H9 (cell line): ENCODE measurements at regions not wholly inside any gene's neighbourhood (a gene's known extent, or its start where the extent isn't known, plus 50 kb on each side); places are given as distances from the start of the nearest gene placed in this dataset.

Source experiments
- DNase-seq: peaks from one replicate; pipeline ENCODE4 v3.0.0-alpha.2; 2017
- H2AFZ ChIP-seq: one replicate; pipeline ENCODE4 v1.6.1; 2013; ENCODE audit warnings: mild to moderate bottlenecking, low read length, control low read depth, moderate library complexity
- H2AK5ac ChIP-seq: 2 replicates; pipeline ENCODE4 v1.6.1; 2013; ENCODE audit warnings: low read length, control low read depth, mixed read lengths; ENCODE audit not compliant: insufficient read length
- H2BK120ac ChIP-seq: one replicate; pipeline ENCODE4 v1.6.1; 2013; ENCODE audit warnings: low read depth, mild to moderate bottlenecking, low read length, control low read depth, inconsistent platforms; ENCODE audit not compliant: poor library complexity, severe bottlenecking
- H2BK12ac ChIP-seq: 2 replicates; pipeline ENCODE4 v1.6.1; 2013; ENCODE audit warnings: low read length, control low read depth, mixed read lengths, low read depth; ENCODE audit not compliant: insufficient read length
- H2BK15ac ChIP-seq: 2 replicates; pipeline ENCODE4 v1.6.1; 2013; ENCODE audit warnings: low read depth, low read length, control low read depth
- H2BK20ac ChIP-seq: one replicate; pipeline ENCODE4 v1.6.1; 2013; ENCODE audit warnings: low read depth, mild to moderate bottlenecking, low read length, control low read depth, inconsistent platforms; ENCODE audit not compliant: poor library complexity, severe bottlenecking
- H2BK5ac ChIP-seq: 2 replicates; pipeline ENCODE4 v1.6.1; 2013; ENCODE audit warnings: low read length, control low read depth, mixed read lengths; ENCODE audit not compliant: insufficient read length
- H3K14ac ChIP-seq: 2 replicates; pipeline ENCODE4 v1.6.1; 2013; ENCODE audit warnings: low read length, control low read depth; ENCODE audit not compliant: insufficient read depth
- H3K18ac ChIP-seq: 2 replicates; pipeline ENCODE4 v1.6.1; 2013; ENCODE audit warnings: low read depth, mild to moderate bottlenecking, mixed read lengths, low read length, control low read depth; ENCODE audit not compliant: insufficient read length
- H3K23ac ChIP-seq: 2 replicates; pipeline ENCODE4 v1.6.1; 2013; ENCODE audit warnings: low read length, control low read depth, mixed read lengths, low read depth; ENCODE audit not compliant: insufficient read length
- H3K23me2 ChIP-seq: 2 replicates; pipeline ENCODE4 v1.6.1; 2013; ENCODE audit warnings: low read depth, mild to moderate bottlenecking, mixed read lengths, low read length, control low read depth; ENCODE audit not compliant: insufficient read length, poor library complexity, severe bottlenecking
- H3K27ac ChIP-seq: 2 replicates; pipeline ENCODE4 v1.5.1; 2013; ENCODE audit warnings: low read length, control low read depth, mixed read lengths, low read depth; ENCODE audit not compliant: insufficient read length
- H3K27me3 ChIP-seq: 2 replicates; pipeline ENCODE4 v1.6.1; 2013; ENCODE audit warnings: low read length, control low read depth, inconsistent platforms; ENCODE audit not compliant: insufficient read depth
- H3K4ac ChIP-seq: 2 replicates; pipeline ENCODE4 v1.6.1; 2013; ENCODE audit warnings: low read depth, mild to moderate bottlenecking, control low read depth, inconsistent platforms, low read length, moderate library complexity
- H3K4me1 ChIP-seq: 2 replicates; pipeline ENCODE4 v1.6.1; 2013; ENCODE audit warnings: low read length, control low read depth, inconsistent platforms; ENCODE audit not compliant: insufficient read depth
- H3K4me2 ChIP-seq: 2 replicates; pipeline ENCODE4 v1.6.1; 2013; ENCODE audit warnings: low read length, control low read depth, mixed read lengths; ENCODE audit not compliant: insufficient read length, insufficient read depth
- H3K56ac ChIP-seq: 2 replicates; pipeline ENCODE4 v1.6.1; 2013; ENCODE audit warnings: low read depth, mild to moderate bottlenecking, mixed read lengths, low read length, control low read depth; ENCODE audit not compliant: insufficient read length
- H3K79me1 ChIP-seq: 2 replicates; pipeline ENCODE4 v1.6.1; 2013; ENCODE audit warnings: low read depth, mild to moderate bottlenecking, moderate library complexity, low read length, control low read depth, inconsistent platforms; ENCODE audit not compliant: insufficient read depth, poor library complexity, severe bottlenecking
- H3K79me2 ChIP-seq: 2 replicates; pipeline ENCODE4 v1.6.1; 2013; ENCODE audit warnings: low read length, control low read depth, inconsistent platforms; ENCODE audit not compliant: insufficient read depth
- H3K9ac ChIP-seq: 2 replicates; pipeline ENCODE4 v1.6.1; 2013; ENCODE audit warnings: low read length, control low read depth, mixed read lengths; ENCODE audit not compliant: insufficient read length; ENCODE audit errors: extremely low read depth
- H3K9me3 ChIP-seq: one replicate; pipeline ENCODE4 v1.6.1; 2013; ENCODE audit warnings: low read depth, low read length, inconsistent platforms; ENCODE audit not compliant: control insufficient read depth
- H3T11ph ChIP-seq: one replicate; pipeline ENCODE4 v1.6.1; 2013; ENCODE audit warnings: mild to moderate bottlenecking, low read length, control low read depth, inconsistent platforms
- H4K20me1 ChIP-seq: one replicate; pipeline ENCODE4 v1.6.1; 2013; ENCODE audit not compliant: control insufficient read depth, insufficient read length, insufficient read depth
- H4K5ac ChIP-seq: 2 replicates; pipeline ENCODE4 v1.6.1; 2013; ENCODE audit warnings: low read depth, mild to moderate bottlenecking, mixed read lengths, low read length, control low read depth; ENCODE audit not compliant: insufficient read length
- H4K8ac ChIP-seq: replicated peaks from 2 replicates; pipeline ENCODE4 v1.6.1; 2013; ENCODE audit warnings: low read length, control low read depth, mixed read lengths, low read depth; ENCODE audit not compliant: insufficient read length
- H4K91ac ChIP-seq: 2 replicates; pipeline ENCODE4 v1.6.1; 2013; ENCODE audit warnings: low read depth, mild to moderate bottlenecking, moderate library complexity, mixed read lengths, low read length, control low read depth; ENCODE audit not compliant: insufficient read length
- H3K27ac Mint-ChIP-seq, 3 experiments: 2 replicates in 2 of 3; 3 replicates in 1 of 3; pipeline ENCODE4 v1.8.0; 2020 to 2021; ENCODE audit warnings: mixed read lengths in 3 of 3, mild to moderate bottlenecking in 1 of 3, moderate library complexity in 1 of 3
- H3K27me3 Mint-ChIP-seq: 2 replicates; pipeline ENCODE4 v1.8.0; 2021; ENCODE audit warnings: low read depth, mild to moderate bottlenecking, moderate library complexity, mixed read lengths
- H3K36me3 Mint-ChIP-seq, 3 experiments: 2 replicates in 2 of 3; 3 replicates in 1 of 3; pipeline ENCODE4 v1.8.0; 2020 to 2021; ENCODE audit warnings: low read depth in 3 of 3, mixed read lengths in 3 of 3; ENCODE audit not compliant: insufficient read depth in 1 of 3
- H3K4me1 Mint-ChIP-seq, 2 experiments: 2 replicates each; pipeline ENCODE4 v1.8.0; 2020; ENCODE audit warnings: mixed read lengths in 2 of 2
- H3K4me3 Mint-ChIP-seq, 2 experiments: 2 replicates in 1 of 2; 3 replicates in 1 of 2; pipeline ENCODE4 v1.8.0; 2020 to 2021; ENCODE audit warnings: mild to moderate bottlenecking in 2 of 2, mixed read lengths in 2 of 2, moderate library complexity in 1 of 2
- H3K9me3 Mint-ChIP-seq, 2 experiments: 2 replicates in 1 of 2; 3 replicates in 1 of 2; pipeline ENCODE4 v1.8.0; 2020; ENCODE audit warnings: mild to moderate bottlenecking in 2 of 2, mixed read lengths in 2 of 2, moderate library complexity in 1 of 2
- CTCF ChIP-seq: fragments of 200-600 bp; sonication (generic); conservative IDR thresholded peaks from 3 replicates; pipeline ENCODE4 v1.8.0; 2021; ENCODE audit warnings: antibody characterized with exemption, mild to moderate bottlenecking
- WGBS: extraction: QIAGEN DNeasy Blood & Tissue Kit; methylation state at CpG from one replicate; pipeline ENCODE4 v1.1.7; 2013; ENCODE audit warnings: missing lambda C conversion rate, low lambda C conversion rate, mixed read lengths; ENCODE audit not compliant: insufficient read length; ENCODE audit errors: extremely low coverage; 5-methylcytosine and 5-hydroxymethylcytosine counted together

GRCh38 chr2:163974766-163975165, 239.0 kb upstream of the FIGN start:
- H3K27ac Mint-ChIP-seq = no peak overlapping the region
- Histone ChIP-seq H3K27me3 (no peaks in the 10 kb centered on the region), H2AFZ (no peak overlapping the region), H3K4me2 (no peak overlapping the region), H2BK12ac (no peak overlapping the region), H3K27ac (no peak overlapping the region), H2BK20ac (no peak overlapping the region), H3K14ac (no peak overlapping the region), H3K4me1 (no peaks in the 10 kb centered on the region), H4K91ac (no peak overlapping the region), H3K79me2 (no peaks in the 10 kb centered on the region), H3K4ac (no peak overlapping the region), H3K23me2 (no peaks in the 10 kb centered on the region), H2AK5ac (no peak overlapping the region), H3K9ac (no peak overlapping the region), H3K18ac (no peak overlapping the region), H4K20me1 (no peaks in the 10 kb centered on the region), H3K56ac (no peak overlapping the region), H2BK5ac (no peak overlapping the region), H3K23ac (no peak overlapping the region), H2BK15ac (no peak overlapping the region), H2BK120ac (no peak overlapping the region), H3T11ph (no peak overlapping the region), H3K79me1 (no peaks in the 10 kb centered on the region), H3K9me3 (no peaks in the 10 kb centered on the region), H4K5ac (no peak overlapping the region), H4K8ac (no peak overlapping the region)
- H3K4me3 Mint-ChIP-seq = no peak overlapping the region
- no peaks in the 10 kb centered on the region for H3K9me3 Mint-ChIP-seq
- H3K27me3 Mint-ChIP-seq = peaks cover 2% of the 10 kb centered on the region; the same call in 1 of the 2 replicates
- TF ChIP-seq CTCF = no peak
- no CpG with 5 or more reads among the region's 1 CpG for WGBS
- DNase-seq = no peak
- no peaks in the 10 kb centered on the region for H3K36me3 Mint-ChIP-seq
- H3K4me1 Mint-ChIP-seq = no peaks in the 10 kb centered on the region; a peak in 1 of 4 replicates
